ENCODE measurements at regions not wholly inside any gene's neighbourhood (a gene's known extent, or its start where the extent isn't known, plus 50 kb on each side); places are given as distances from the start of the nearest gene placed in this dataset.

DNA sequence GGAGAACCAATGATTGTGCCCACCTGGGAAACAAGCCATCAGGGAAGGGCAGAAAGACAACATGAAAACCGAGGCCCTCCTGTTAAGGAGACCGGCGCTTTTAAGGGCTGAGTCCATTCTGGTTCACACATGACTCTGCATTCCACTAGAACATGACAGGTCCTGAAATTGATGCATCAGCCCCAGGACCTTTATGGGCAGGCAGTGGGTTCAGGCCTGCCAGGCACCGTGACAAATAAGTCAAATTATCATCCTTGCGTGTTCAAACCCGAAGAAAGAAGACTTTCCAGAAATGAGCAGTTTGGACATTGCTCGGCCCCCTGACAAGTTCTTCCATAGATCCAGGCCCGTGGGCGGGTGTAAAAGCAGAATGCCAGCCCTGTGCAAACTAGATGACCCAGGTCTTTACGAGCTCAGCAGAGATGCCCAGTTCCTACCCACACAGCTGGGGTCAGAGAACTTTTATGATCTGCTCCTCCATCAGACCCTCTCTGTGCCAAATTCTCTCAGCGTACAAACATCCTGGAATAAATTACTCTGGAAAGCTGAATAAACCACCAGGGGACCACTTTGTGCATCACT, 295.5 kb upstream of the WWC1 start:
- DNase-seq: no peak

DNA sequence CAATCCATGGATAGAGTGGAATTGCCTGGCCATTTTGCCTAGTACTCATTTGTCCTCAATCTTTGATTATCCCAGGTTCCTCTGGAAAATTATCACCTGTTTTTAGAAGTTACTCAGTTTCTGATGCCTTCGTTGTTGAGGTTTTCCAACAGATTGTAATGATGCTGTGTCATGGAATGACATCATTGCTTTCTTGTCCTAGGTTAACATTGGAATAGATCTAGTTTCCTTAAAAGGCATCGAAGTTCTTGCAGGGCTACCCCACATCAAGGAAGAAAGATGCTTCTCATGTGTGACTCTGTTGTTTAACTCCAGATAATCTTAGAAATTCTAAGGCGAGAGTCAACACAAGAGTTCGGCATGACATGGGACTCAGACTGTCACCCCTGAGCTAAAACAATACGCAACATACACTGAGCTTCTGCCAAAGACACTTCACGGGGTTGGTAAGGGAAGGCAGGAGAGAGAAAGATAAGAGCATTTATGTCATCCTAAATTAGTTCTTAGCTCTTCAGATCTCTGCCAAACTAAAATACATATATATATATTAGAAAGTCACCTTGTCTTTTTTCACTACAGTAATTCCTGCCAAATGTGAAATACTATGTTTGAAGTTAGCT, 293.2 kb upstream of the WWC1 start:
- no peak for DNase-seq

DNA sequence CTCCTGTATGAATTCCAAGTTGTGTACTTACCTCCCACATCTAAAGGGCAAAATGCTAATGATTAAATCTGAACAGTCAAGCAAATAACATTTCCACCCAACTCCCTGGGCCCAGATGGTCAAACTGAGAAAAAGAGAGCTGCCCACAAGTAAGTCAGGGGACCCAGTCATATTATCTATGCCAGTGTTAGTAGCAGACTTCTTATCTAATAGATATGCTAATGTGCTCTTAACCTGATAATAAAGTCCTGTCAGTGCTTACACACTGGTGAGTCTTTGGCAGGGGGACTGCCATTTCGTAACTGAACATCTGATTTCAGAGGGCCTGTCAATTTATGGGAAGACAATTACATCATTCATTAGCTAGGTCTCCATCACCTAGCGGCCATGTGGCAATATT, 292.3 kb upstream of the WWC1 start:
- no peak for DNase-seq

DNA sequence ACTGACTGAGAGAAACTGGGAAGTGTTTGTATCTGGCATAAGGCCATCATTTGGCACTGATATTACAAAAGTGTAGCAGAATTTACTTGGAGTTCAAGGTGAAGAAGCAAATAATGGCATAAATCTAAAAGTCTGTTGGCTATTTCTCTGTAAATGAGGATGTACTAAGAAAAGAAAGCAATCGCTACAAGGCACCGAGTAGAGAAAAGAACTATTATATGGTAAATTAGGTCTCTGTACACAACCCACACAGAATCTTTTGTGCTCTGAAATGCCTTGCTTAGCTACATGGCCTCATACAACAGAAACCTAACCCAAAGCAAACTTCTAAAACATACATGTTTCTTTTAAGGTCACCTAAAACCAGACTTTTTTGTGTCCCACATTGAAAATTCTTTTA, 290.1 kb upstream of the WWC1 start:
- DNase-seq: no peak

DNA sequence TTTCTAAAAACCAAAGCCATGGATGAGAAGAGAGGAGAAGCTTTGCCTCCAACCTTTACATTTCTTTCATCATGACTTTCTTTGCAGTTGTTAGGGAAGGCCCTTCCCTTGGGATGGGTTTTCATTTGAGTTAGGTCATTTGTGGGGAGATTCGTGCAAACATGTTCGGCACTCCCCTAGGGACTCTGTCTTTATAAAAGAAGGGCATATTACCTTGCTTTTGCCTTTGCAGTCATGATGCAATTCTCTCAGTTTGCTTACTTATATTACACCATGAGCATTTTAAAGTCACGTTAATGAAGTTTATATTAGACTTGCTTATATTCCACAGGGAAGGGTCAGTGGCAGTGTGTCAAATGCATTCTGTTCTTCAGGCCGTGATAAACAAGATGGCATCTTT, 289.3 kb upstream of the WWC1 start:
- no peak for DNase-seq

DNA sequence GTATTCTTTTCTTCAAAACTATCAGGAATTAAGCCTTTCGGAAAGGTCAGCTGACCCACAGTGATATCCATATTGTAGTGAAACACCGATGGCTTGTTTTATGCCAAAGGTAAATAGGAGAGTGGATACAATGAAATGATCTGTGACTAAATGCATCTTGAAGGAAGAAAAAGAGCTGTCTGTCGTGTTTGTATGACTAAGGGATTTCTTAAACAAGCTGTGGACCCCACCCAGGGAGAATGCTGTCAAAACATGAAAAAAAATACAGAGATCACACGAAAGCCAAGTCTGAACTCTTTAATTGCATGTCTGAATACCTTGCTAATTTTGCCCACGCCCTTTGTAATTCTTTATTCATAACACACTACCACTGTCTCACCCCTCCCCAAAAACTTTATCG, 286.4 kb upstream of the WWC1 start:
- no peak for DNase-seq

DNA sequence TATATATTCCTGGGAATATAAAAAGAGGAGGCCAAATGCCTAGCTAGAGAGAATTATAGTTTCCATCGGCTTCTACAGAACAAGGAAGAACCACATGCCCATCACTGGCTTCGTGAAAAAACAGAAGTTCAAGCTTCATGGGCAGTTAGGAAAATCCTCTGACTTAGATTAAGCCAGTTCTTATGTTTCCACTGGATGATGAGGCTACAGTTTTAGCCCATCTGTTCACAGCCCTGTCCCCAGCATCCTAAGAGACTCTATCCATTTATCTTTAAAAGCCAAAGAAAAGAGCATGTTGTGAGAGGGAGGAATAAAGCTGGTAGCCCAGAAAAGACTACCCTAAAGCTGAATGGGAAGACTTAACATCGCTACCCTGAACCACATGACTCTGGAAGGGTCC, 285.5 kb upstream of the WWC1 start:
- no peak for DNase-seq

DNA sequence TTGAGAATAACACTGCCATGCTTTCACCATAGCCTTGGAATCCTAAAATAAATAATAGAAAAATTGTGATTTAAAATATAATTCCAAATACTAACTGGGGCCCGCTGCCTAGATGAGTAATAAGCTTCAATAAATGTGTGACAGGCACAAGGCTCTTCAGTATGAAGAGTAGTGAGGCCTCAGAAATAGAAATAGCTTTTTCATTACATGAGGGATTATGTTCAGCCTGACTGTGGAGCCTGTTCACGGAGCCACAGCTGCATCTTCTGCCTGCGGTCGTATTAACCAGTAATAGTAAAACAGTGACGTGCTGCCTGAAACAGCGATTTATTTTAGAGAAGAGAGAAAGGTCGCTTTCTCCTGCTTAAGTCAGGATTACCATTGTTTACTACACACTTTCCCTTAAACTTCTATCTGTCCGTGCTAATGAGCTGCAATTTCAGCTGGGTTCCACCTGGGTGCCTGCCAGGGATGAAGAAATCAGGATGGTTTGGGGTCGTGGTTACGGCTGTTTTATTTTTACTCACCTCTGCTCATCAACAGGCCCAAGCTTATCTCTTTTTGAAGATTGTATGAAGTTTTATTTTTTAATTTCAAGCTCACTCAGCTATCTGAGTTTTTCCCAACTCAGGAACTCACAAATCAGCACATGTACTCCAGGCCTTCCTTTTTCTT, 284.9 kb upstream of the WWC1 start:
- no peak for DNase-seq

DNA sequence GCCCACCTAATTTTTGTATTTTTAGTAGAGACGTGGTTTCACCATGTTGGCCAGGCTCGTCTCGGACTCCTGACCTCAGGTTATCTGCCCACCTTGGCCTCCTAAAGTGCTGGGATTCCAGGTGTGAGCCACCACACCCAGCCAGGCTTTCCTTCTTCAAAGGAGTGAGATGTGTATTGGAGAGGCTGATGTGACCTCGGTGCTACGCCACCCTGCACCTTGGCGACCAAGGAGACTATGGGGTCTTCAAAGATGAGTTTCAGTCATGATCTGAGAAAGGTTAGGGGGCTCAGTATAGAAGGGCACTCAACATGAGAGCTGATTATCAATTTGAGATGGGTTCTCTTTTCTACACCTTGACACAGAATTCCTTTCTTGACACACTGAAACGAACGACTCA, 284.2 kb upstream of the WWC1 start:
- DNase-seq: no peak

DNA sequence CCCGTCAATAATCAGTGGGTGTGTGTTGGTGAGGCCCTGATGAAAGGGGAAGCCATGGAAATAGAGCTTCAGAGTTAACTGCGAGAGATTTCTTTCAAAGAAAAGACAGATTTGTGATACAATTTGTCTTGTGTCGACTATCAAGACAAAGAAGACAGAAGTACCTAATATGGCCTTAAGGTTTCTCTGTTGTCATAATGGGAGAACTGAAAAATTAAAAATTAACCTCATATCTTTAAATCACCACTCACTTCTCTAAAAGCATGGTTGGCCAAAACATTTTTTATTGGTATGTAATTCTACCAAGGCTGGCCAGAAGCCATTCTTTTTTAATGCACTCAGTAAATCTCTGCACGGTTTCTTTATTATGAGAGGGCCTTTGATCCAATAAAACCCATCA, 282.9 kb upstream of the WWC1 start:
- DNase-seq: no peak

DNA sequence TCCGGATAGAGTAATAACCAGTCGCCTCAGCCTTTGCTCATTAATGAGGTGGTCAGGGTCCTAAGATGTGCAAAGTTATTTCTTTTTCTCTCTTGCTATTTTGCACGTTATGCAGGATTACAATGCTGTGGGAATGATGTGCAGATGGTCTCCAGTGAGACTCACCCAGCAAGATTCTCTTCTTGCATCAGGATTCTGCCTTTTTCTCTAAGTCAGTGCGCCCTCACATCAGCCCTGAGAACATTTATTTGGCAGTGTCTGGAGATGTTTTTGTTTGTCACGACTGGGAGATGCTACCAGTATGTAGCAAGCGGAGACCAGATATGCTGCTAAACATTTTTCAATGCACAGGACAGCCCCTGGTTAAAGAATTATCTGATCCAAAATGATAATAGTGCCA, 280.3 kb upstream of the WWC1 start:
- DNase-seq: no peak

DNA sequence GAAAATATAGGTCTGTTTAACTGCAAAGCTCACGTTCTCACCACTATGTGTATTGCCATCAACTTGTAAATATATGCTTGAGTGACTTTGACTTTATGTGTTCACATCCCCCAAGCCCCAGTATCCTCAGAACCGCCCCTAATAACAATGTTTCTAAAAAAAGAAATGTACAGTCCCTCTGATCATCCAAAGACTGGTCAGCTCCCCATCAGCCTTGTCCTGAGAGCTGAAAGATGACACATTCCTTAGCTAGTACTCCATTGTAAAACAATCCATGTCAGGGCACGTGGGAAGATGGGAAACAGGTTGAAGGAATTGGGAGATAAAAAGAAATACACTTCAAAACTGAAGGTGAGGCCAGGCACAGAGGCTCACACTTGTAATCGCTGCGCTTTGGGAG, 279.4 kb upstream of the WWC1 start:
- DNase-seq: no peak

DNA sequence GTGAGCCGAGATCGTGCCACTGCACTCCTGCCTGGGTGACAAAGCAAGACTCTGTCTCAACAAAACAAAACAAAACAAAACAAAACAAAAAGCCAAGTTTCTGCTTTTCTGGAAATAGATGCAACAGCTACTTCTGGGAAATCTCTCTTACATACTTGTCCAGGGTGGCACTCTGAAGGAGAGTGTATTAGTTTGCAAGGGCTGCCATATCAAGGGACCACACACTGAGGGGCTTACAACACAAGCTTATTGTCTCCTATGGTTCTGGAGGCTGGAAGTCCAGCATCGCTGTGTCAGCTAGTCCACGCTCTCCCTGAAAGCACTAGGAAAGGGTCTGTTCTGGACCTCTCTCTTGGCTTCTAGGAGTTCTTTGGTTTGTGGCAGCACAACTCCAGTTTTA, 277.9 kb upstream of the WWC1 start:
- DNase-seq: no peak

DNA sequence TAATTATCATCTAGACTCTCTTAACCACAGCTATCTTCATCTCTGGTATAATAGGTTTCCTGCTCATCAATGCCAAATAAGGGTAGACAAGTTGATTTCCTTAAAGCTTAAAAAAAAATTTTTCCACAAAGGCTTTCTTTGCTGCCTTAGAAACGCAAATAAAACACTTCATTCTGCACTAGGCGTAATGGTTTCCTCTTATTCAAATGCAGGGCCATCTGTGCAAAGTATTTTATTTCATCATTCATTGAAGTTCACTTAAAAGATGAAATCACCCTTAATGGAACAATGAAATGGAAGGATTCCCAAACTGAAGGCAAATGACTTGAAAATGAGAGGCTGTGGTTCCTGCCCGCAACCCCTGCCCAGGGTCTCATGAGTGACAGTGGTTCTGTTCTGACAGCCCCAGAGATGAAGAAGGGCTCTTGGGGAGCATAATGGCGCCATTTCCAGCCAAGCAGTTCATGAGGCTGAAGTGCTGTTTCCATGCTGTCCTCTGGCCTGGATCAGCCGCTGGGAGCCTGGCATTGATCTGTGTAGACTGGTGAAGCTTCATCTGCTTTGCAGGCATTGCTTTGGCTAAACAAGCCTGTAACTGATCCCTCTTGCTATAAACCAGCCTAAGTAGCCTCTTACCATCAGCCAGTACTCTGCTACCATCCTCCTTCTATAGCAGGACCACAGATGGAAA, 276.9 kb upstream of the WWC1 start:
- DNase-seq: no peak

DNA sequence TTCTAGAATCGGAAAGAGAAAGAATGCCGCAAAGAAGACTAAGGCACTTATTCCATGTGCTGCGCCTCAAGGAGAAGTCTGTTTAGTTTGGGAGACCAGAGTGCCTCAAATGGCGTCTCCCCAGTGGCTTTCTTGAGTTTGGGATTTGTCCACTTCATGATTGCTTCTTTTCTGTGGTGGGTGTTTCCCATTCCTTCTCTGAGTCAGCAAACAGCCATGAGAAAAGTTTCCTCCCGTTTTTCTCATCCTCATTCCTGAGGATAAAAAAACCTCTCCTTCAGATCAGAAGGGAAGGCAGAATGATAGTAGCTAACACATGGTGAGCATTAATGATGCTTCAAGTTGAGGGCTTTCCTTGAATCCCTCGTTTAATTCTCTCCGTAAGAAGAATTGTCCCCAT, 275.9 kb upstream of the WWC1 start:
- DNase-seq: no peak

DNA sequence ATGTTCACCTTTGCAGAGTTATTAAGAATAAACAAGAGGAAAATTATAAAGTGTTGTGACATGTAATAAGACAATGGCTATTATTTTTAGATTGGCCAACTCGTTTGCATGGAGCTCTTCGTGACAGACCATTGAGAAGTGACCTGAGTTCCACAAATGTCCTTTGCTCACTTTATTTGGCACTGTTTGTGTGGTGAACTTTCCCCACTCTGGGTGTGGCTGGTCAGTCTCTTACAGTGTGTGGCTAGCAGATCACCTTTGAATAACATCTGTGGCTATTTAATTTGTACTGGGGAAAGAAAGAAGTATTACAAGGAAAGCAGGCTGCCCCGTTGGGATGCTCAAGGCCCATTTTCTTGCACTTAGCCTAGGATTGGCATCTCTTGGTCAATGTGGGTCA, 274.1 kb upstream of the WWC1 start:
- no peak for DNase-seq

DNA sequence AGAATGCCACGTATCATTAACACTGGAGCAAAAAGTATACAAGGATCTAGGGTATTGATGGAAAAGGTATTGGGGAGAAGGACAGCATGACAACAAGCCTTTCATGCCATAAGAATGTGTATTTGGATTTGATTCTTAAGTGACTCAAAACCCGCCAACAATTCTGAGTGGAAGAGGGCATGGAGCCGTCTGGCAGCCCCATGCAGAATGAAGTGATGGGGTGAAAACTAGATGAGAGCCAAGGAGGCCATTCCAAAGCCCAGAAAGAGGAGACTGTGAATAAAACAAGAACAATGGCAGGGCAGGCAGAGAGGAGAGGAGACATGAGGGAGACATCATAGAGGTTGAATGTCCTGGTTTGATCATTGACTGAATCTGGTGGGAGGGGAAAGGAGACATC, 272.3 kb upstream of the WWC1 start:
- DNase-seq: no peak

DNA sequence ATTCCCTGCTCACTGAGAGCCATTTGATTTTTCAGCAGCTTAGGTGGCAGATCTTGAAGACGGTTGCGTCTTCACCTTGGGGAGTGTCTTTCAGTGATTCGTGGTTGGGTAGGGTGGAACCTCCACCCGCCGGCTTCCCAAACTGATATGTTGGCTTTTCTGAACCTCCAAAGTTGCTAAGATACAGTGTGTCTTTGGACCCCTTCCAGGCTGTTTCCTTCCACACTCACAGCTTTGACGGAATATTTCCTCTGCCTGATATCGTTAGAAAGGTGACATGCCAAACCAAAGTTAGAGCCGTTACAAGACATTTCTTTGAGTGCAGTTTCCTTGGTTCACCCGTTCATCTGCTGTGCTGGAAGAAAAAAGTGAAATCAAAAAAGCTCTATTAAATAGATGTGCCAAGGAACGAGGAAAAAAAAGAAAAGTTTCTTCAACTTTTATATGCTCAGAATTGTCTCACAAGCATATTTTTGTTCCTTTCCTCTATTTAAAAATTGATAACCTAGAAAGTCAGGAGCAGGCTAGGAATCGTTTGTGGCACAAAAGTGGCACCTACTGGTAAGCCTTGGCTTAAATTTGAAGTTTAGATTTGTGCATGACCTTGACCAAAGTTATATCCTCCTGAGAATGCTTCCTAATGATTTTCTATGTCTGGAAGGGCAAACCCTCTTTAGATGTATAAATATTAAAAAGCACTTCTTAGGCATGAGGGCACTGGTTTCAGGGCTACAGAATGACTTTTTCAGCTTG, 270.7 kb upstream of the WWC1 start:
- DNase-seq: no peak

DNA sequence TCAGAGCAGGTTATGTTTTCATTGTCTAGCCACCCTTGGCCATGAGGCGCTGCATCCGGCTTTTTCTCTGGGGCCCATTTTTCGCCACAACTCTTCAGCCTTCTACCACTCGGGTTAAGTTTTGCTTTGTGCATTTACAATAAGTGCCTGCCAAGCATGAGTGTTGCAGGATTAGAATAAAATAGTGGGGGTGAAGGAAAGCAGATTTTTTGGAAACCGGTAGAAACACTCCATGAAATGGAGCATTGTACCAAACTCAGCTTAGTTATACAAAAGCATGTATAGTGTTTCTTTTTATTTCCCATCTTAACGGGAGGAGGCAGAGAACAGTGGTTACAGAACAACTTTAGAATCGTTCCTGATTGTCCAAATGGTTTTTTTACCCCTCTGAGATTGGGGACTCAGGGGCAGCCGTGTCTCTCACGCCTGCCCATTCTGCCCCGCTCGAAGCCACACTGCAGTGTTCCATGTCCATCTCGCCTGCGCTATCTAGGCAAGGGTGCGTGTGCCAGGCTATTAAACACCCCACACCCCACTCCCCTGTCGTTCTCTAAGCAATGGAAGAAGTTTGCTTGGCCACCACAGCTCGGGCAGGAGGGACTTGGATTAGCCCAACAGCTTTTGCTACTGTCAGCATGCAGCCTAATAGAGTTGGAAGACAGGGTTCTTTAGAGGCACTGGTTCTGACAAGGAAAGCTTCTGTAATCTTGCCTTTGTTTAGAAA, 268.8 kb upstream of the WWC1 start:
- DNase-seq: no peak

DNA sequence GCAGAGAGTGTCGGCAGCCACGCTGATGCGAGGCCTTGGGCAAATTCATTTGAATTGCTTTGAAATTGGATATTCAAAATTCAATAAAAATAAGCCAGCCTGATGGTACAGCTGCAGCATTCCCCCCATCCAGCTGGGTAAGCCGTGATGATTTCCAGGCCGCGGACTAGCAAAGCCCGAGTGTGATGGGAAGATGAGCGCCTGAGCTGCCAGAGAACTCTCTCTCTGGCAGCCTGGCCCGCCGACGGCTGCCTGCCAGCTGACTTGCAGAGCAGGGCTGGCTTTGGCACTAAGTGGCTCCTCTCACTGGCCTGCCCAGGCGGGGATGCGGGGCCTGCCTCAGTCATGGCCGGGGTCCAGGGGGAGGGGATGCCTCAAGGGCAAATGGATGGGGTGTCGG, 268.3 kb upstream of the WWC1 start:
- peak; percentile 70 for DNase-seq

DNA sequence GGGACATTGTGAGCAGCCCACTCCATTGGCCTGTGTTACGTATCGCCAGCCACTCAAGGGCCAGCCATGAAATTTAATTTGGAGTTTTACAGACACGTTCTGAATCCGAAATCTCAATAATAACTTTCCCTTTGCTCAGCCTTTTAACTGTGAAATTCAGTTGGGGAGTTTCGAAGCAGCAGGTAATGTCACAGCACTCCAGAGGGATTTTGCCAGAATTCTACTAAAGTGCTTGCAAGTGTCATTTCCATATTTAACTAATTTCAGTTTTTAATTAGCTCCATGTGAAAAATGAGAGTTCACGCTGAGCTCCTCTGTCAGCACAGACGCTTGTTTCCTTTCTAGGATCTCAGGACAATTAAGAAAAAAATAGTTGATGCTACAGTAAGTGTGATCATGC, 267.1 kb upstream of the WWC1 start:
- DNase-seq: no peak

DNA sequence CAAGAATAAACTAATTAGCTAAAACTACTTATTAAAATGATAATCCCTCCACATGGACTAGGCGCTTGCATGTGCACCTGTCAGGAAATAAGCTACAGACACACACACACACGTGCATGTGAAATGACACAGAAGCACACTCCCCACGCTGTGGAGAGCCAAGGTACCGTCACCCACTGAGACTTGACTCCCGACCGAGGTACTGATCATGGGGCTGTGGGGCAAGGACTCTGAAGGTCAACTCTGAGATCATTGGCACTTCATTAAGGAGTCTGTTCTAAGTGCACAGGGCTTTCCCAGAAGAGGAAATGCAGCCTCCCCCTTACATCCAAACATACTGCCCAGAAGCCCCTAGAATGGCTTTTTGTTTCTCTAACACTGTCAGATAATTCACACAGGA, 264.4 kb upstream of the WWC1 start:
- DNase-seq: no peak

DNA sequence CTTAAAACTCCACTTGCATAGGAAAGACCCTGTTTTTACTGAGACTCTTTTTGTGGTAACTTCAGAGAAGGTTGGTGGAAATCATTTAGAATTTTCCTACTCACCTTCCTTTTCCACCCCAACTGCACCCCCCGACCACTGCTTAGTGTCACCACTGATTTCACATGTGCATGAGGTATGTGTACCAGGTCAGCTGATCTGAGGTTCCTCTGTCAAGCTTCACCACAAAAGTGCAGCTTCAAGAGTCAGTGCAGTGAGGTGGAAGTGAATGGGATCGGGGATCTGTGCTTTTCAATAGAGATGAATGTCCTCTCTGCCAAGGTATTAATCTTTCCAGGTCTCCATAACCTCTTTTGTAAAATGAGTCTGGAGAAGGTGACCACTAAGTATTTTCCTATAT, 260.5 kb upstream of the WWC1 start:
- DNase-seq: no peak
